NCI-H2107 treated with DMSO at 0.1 percent for 48 hours (cell line): ENCODE measurements at regions not wholly inside any gene's neighbourhood (a gene's known extent, or its start where the extent isn't known, plus 50 kb on each side); places are given as distances from the start of the nearest gene placed in this dataset.
"Not testable (repeated sequence)": the region's sequence is repeated elsewhere in the genome, so short reads cannot be mapped to it uniquely, and the experiment has no call there.

Source experiments
- DNase-seq: peaks from one replicate; lab custom pipeline; 2025; ENCODE audit not compliant: unreplicated experiment; lab: John Stamatoyannopoulos, UW

- no peak for DNase-seq
Measured at GRCh38 chr21:21996891-21997290, 998.7 kb downstream of the NCAM2 start.

- DNase-seq = no peak
Measured at GRCh38 chr21:21997390-21998333, 999.5 kb downstream of the NCAM2 start.

- DNase-seq = no peak
Measured at GRCh38 chr21:22019766-22020165, 1021.6 kb downstream of the NCAM2 start.

GRCh38 chr21:22020221-22020620 lies 1022.0 kb downstream of the NCAM2 start:
- DNase-seq = no peak

- DNase-seq = not testable (repeated sequence)
Measured at GRCh38 chr21:22023896-22024295, 1025.7 kb downstream of the NCAM2 start.

- DNase-seq = no peak
Measured at GRCh38 chr21:22044431-22044830, 1046.2 kb downstream of the NCAM2 start.

GRCh38 chr21:22046576-22046975 lies 1048.4 kb downstream of the NCAM2 start:
- DNase-seq = no peak

- no peak for DNase-seq
Measured at GRCh38 chr21:22056904-22057303, 1058.7 kb downstream of the NCAM2 start.

- DNase-seq = no peak
Measured at GRCh38 chr21:22062472-22063139, 1064.4 kb downstream of the NCAM2 start.

- no peak for DNase-seq
Measured at GRCh38 chr21:22063140-22063539, 1064.9 kb downstream of the NCAM2 start.

- no peak for DNase-seq
Measured at GRCh38 chr21:22076471-22076870, 1078.3 kb downstream of the NCAM2 start.

- DNase-seq = no peak
Measured at GRCh38 chr21:22083899-22084298, 1085.7 kb downstream of the NCAM2 start.

- DNase-seq = no peak
Measured at GRCh38 chr21:22096314-22096713, 1098.1 kb downstream of the NCAM2 start.

- no peak for DNase-seq
Measured at GRCh38 chr21:22106720-22107410, 1108.7 kb downstream of the NCAM2 start.

GRCh38 chr21:22115746-22116145 lies 1117.5 kb downstream of the NCAM2 start:
- DNase-seq = no peak

- no peak for DNase-seq
Measured at GRCh38 chr21:22120616-22121266, 1122.5 kb downstream of the NCAM2 start.

- no peak for DNase-seq
Measured at GRCh38 chr21:22125581-22125980, 1127.4 kb downstream of the NCAM2 start.

- DNase-seq = no peak
Measured at GRCh38 chr21:22128671-22129070, 1130.5 kb downstream of the NCAM2 start.

GRCh38 chr21:22132358-22133071 lies 1134.3 kb downstream of the NCAM2 start:
- no peak for DNase-seq

GRCh38 chr21:22136740-22137139 lies 1138.5 kb downstream of the NCAM2 start:
- DNase-seq = no peak
